Right atrium auricular region (tissue), 2 donors: ENCODE measurements at regions not wholly inside any gene's neighbourhood (a gene's known extent, or its start where the extent isn't known, plus 50 kb on each side); places are given as distances from the start of the nearest gene placed in this dataset.

Experiments
- DNase-seq: peaks from one replicate; pipeline ENCODE4 v3.0.0-alpha.2; 2019; ENCODE audit warnings: low spot score
- H3K27ac ChIP-seq, 2 donors: fragments of 200-600 bp; sonication (generic); 1 replicate in 1 of 2; 2 replicates in 1 of 2; pipeline ENCODE4 v1.5.1; 2016 to 2019
- H3K27me3 ChIP-seq, 2 donors: fragments of 200-600 bp; sonication (generic); one replicate each; pipeline versions ENCODE4 v1.5.1 to v1.6.0; 2017 to 2019
- H3K36me3 ChIP-seq: fragments of 200-600 bp; sonication (generic); one replicate; pipeline ENCODE4 v1.5.1; 2016
- H3K4me1 ChIP-seq, 2 donors: fragments of 200-600 bp; sonication (generic); one replicate each; pipeline versions ENCODE4 v1.5.1 to v1.6.0; 2017 to 2019
- H3K4me3 ChIP-seq, 2 donors: fragments of 200-600 bp; sonication (generic); 1 replicate in 1 of 2; 2 replicates in 1 of 2; pipeline ENCODE4 v1.5.1; 2017 to 2019; ENCODE audit warnings: mild to moderate bottlenecking in 1 of 2, moderate library complexity in 1 of 2
- H3K9me3 ChIP-seq, 2 donors: fragments of 200-600 bp; sonication (generic); one replicate each; pipeline ENCODE4 v1.5.1; 2019
- CTCF ChIP-seq, 2 donors: fragments of 200-600 bp; sonication (generic); IDR thresholded peaks; one replicate each; pipeline ENCODE4 v1.5.1; 2019; ENCODE audit warnings: antibody characterized with exemption in 2 of 2

DNA sequence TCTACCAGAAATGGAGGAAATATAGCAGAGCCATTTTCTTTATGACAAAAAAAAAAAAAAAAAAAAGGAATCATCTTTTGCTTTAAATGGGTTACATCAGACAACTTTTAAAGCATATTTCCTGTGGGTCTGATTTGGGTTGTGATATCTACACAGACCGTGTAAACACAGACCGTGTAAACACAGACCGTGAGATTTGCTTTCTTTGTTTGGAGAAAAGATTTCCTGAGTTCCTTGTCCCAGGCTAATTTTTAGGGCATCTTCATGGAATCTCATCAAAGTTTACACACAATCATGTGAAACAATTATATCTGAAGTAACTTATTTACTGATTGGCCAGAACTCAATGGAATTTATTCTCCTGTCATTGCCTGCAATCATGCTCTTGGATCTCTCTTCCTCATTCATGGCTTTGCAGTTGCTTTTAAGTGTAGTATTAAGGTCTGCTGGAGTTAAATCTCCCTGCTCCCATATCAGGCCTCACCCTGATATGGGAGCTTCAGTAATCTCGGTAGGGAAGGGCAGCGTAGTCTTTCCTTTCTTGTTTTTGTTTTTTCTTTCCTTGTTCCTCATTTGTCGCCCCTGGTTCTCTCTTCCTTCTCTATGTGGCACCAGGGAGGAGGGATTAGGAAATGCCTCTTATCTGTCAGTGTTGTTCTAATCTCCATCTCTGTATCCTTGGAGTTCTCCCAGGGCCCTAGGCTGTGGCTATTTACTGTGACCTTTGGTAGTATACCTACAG is 248.6 kb upstream of the JADE1 start:
- H3K4me3 ChIP-seq = no peak overlapping the region
- H3K27me3 ChIP-seq = no peaks in the 10 kb centered on the region
- H3K9me3 ChIP-seq = no peaks in the 10 kb centered on the region
- TF ChIP-seq CTCF (IDR thresholded peaks at IDR 0.05) = no peak
- no peak for DNase-seq
- H3K36me3 ChIP-seq = no peaks in the 10 kb centered on the region
- peak overlapping the region in 1 of 2 donors; percentile 11 for H3K27ac ChIP-seq
- H3K4me1 ChIP-seq = peaks cover 0 to 7% of the 10 kb centered on the region in 2 donors

DNA sequence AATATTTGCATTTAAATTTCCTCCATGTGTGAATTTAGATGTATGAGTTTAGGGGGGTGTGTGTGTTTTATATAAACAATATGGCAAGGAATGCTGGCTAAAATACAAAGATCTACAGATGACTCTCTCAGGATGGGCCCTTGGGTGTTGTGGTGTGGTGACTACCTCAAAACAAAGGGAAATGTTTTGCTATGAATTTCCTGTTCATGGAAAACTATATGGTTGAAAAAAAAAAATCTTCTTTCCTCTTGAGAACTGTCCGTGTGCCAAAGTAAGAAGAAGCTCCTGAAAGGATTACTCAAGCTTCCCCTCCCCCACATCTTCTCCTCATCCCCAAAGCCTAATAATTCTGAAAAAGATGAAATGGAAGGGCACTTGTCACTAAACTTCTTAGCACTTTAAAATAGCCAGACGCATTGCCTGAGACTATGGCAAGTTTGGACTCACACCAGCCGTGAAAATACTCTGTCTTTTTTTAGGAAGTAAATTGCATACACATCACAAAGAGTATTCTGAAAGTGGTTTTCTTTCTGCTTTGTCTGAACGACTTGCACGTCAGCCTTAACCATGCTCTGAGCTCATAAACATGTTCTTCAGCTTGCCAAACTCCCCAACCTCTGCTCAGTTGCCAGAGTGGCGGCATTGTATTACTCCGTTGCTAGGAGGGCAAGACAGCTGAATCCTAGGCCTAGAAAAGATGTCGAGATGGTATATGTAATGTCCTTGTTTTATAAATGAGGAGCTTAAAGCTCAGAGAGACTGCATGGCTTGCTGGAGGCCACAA is 250.4 kb upstream of the JADE1 start:
- H3K27ac ChIP-seq = peak overlapping the region; percentile 3 to 44
- no peak overlapping the region for H3K4me3 ChIP-seq
- no peak for TF ChIP-seq CTCF (IDR thresholded peaks at IDR 0.05)
- H3K36me3 ChIP-seq = no peaks in the 10 kb centered on the region
- no peaks in the 10 kb centered on the region for H3K27me3 ChIP-seq
- H3K4me1 ChIP-seq = peaks cover 0 to 9% of the 10 kb centered on the region in 2 donors
- no peak for DNase-seq
- H3K9me3 ChIP-seq = no peaks in the 10 kb centered on the region

DNA sequence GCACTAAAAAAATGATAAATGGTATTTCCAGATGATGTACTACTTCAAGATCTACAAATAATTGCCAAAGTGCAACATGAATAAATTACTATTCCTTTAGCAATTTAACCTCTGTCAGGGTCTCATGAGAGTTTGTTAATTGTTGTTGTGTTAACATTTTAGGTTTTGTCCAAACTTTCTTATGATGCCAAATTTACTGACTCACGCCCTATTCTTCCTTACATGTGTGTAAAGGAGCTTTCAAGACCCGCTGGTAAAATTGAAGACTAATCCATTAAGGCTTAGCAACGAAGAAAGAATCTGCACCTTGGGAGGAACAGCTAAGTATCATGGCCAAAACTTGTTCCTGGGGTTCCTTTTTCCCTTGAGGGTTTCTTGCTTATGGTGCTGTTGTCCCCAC is 252.7 kb upstream of the JADE1 start:
- TF ChIP-seq CTCF (IDR thresholded peaks at IDR 0.05) = no peak
- H3K27me3 ChIP-seq = no peaks in the 10 kb centered on the region
- no peak overlapping the region for H3K4me3 ChIP-seq
- H3K27ac ChIP-seq = no peak overlapping the region
- no peak for DNase-seq
- no peaks in the 10 kb centered on the region for H3K36me3 ChIP-seq
- peaks cover 0 to 21% of the 10 kb centered on the region in 2 donors for H3K4me1 ChIP-seq
- no peaks in the 10 kb centered on the region for H3K9me3 ChIP-seq

GRCh38 chr4:128553686-128554515 is 255.6 kb upstream of the JADE1 start:
- peak overlapping the region; percentile 84 to 88 for H3K27ac ChIP-seq
- no peaks in the 10 kb centered on the region for H3K27me3 ChIP-seq
- TF ChIP-seq CTCF (IDR thresholded peaks at IDR 0.05) = no peak
- peaks cover 0 to 15% of the 10 kb centered on the region in 2 donors for H3K4me1 ChIP-seq
- peak overlapping the region; percentile 39 to 55 for H3K4me3 ChIP-seq
- DNase-seq = no peak
- H3K36me3 ChIP-seq = no peaks in the 10 kb centered on the region
- H3K9me3 ChIP-seq = no peaks in the 10 kb centered on the region

- Histone ChIP-seq H3K36me3 (no peaks in the 10 kb centered on the region), H3K4me3 (peak overlapping the region; percentile 39 to 55), H3K9me3 (no peaks in the 10 kb centered on the region), H3K4me1 (peaks cover 0 to 14% of the 10 kb centered on the region in 2 donors), H3K27ac (peak overlapping the region; percentile 84 to 88), H3K27me3 (no peaks in the 10 kb centered on the region)
- TF ChIP-seq CTCF (IDR thresholded peaks at IDR 0.05) = no peak
- no peak for DNase-seq
Measured at GRCh38 chr4:128552586-128552907, 257.0 kb upstream of the JADE1 start.
